Germinal center (tissue), 1 donor: ENCODE measurements at regions not wholly inside any gene's neighbourhood (a gene's known extent, or its start where the extent isn't known, plus 50 kb on each side); places are given as distances from the start of the nearest gene placed in this dataset.

Experiments used
- DNase-seq: peaks from one replicate; pipeline ENCODE4 v3.0.0; 2012; ENCODE audit warnings: mixed read lengths, low spot score

- no peak for DNase-seq
Observed at GRCh38 chr12:42761086-42761485, 171.5 kb upstream of the PRICKLE1 start.

GRCh38 chr12:42760550-42760949, 171.0 kb upstream of the PRICKLE1 start:
- no peak for DNase-seq

DNA sequence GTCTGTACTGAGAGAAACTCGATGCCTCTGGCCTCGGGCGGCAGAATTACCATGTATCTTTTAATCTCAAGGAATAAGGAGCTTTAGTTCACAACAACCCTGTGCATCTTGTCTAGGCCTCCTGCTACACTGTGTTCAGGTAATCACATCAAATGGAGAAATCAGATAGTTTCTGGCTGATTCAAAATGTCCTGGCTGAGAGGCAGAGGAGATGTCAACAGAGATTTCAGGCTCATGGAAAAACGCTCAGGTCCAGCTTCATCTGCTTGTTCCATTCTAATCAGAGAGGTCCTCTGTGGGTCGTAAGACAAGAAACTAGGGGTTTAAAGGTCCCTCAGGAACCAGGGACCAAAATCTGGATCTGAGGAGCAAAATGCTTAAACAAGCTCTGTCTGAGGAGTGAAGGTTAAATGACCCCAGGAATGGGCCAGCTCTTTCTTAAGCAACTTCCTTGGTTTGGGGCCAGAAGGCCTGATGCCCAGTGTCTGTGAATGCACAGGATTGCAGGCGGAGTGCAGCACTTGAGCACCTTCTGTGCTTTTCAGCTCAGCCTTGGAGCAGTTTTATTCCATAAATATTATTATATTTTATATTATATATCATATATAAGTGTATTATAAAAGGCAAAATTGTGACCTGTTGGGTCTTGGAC, 170.2 kb upstream of the PRICKLE1 start:
- no peak for DNase-seq

DNA sequence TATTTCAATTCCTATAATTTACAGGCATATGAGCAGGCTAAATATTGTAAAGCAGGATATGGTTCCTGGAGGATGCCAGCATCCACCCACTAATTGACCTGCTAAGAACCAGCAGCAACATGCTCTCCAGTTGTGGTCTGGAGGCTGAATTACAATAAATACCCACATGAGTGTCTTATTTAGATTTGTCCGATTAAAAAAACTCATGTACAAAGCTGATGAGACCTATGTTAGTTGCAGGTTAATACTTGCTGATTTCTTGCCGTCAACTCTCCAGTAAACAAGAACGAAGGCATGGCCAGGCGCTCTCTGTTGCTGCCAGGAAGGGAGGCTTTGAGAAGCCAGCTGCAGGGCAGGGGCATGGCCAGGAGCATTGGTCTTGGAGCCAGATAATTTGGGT, 169.3 kb upstream of the PRICKLE1 start:
- no peak for DNase-seq

- no peak for DNase-seq
Observed at GRCh38 chr12:42757624-42758119, 168.1 kb upstream of the PRICKLE1 start.

DNA sequence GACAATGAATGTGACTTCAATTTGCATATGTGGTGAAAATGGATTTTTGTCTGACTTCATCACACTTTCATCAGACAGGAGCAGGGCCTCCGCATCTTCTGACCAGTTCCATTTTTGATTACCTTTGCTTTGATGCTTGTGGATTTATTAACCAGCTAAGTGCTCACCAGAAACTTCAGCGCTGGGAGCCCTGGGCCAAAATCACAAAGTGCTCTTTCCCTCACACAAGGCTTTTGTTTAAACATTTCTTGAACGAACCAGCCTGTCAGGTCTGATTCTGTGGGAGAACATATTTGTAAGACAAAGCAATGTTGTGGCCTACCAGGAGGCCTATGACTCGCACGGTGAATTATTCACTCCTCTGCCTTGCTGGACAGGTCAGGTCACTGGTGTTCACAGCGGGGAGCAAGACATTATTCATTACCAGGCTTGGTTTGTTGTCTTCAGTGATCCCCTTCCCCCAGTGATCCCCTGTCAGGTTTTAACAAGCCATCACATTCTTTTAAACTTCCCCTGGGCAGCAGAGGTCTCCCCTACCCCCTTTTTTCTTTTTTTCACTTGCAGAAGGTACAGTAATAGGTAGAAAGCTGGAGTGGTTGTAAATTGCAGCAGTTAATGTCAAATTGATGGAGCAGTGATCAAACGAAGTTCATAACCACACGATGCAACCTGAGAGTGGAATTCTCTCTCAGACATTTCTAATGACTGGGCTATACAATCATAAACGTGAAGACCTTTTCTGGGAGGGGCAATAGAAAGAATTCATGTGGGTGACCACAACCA, 167.5 kb upstream of the PRICKLE1 start:
- DNase-seq, result no peak

DNA sequence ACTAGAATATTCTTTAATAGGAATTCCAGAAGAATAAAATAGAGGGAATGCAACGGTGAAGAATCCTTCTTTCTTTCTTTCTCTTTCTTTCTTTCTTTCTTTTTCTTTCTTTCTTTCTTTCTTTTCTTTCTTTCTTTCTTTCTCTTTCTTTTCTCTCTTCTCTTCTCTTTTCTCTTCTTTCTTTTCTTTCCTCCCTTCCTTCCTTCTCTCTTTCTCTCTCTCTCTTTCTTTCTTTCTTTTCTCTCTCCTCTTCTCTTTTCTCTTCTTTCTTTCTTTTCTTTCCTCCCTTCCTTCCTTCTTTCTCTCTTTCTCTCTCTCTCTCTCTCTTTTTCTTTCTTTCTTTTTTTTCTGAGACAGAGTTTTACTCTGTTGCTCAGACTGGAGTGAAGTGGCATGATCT, 160.8 kb upstream of the PRICKLE1 start:
- no peak for DNase-seq

DNA sequence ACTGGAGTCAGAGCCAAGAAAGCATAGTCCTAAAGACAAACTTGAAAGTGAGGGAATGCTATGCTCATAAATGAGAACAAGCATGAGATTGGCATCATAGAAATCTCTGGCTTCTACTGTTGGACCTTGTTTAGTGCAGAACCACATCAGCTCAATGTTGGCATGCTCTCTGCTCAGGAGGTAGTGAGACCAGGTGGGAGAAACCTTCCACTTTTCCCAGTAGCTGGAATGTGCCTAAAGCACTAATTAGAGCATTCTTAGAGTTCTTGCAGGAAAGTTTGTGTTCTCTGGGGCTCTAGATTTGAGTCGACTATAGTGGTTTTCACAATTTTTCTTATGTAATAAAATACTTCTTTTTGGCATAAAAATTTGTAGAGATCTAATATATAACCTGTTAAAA, 159.7 kb upstream of the PRICKLE1 start:
- no peak for DNase-seq

GRCh38 chr12:42744539-42745182, 155.1 kb upstream of the PRICKLE1 start:
- no peak for DNase-seq

GRCh38 chr12:42742716-42743115, 153.2 kb upstream of the PRICKLE1 start:
- DNase-seq, result no peak

GRCh38 chr12:42741771-42742510, 152.4 kb upstream of the PRICKLE1 start:
- DNase-seq, result no peak

- DNase-seq, result no peak
Observed at GRCh38 chr12:42741091-42741490, 151.5 kb upstream of the PRICKLE1 start.

- DNase-seq, result no peak
Observed at GRCh38 chr12:42737398-42737797, 147.9 kb upstream of the PRICKLE1 start.

GRCh38 chr12:42735861-42736361, 146.4 kb upstream of the PRICKLE1 start:
- no peak for DNase-seq

GRCh38 chr12:42733911-42734310, 144.4 kb upstream of the PRICKLE1 start:
- DNase-seq, result no peak

GRCh38 chr12:42732908-42733411, 143.4 kb upstream of the PRICKLE1 start:
- no peak for DNase-seq

DNA sequence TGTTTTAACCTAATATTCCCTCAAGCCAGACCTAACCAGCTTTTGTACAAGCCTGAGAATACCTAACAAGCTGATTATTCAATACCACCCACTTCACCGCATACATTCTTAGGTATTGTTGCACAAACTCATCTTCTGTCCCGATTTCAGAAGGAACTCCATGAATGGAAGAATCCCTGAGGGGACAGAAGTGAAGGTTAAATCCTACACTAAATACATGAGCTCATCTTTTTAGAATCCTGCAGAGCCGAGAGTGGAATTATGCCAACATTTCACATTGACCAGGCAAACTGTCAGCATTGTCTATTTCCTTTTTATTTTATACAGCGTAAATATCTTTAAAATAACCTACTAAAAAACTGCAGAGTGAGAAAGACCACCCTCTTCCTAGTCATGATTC, 140.7 kb upstream of the PRICKLE1 start:
- DNase-seq, result no peak

- no peak for DNase-seq
Observed at GRCh38 chr12:42729535-42729900, 140.0 kb upstream of the PRICKLE1 start.

DNA sequence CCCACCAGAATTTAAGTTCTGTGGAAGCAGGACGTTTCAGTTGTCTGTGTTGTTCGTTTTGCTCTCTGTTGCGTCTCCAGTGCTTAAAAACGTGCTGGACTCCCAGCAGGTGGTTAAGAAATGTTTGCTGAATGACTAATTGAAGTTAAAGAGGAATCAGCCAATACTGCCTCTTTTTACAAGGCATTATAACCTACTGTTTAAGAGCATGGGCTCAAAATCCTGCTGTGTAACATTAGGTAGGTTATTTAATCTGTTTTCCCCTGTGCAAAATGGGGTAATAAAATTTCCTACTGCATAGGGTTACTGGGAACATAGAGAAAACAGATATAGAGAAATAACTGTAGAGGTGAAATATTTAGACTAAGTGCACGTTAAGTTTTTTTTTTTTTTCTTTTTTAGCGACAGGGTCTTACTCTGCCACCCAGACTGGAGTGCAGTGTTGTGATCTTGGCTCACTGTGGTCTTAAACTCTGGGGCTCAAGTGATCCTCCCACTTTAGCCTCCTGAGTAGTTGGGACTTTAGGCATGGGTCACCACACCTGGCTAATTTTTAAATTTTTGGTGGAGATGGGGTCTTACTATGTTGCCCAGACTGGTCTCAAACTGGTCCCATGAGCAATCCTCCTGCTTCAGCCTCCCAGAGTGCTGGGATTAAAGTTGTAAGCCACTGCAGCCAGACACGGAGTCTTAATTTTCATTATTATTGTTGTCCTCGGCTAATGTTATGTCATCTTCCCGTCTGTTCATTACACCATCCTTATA, 139.4 kb upstream of the PRICKLE1 start:
- DNase-seq, result no peak

GRCh38 chr12:42728287-42728686, 138.7 kb upstream of the PRICKLE1 start:
- no peak for DNase-seq

- DNase-seq, result no peak
Observed at GRCh38 chr12:42725809-42726208, 136.3 kb upstream of the PRICKLE1 start.
